GM21786 (cell line): ENCODE measurements at regions not wholly inside any gene's neighbourhood (a gene's known extent, or its start where the extent isn't known, plus 50 kb on each side); places are given as distances from the start of the nearest gene placed in this dataset.

Source experiments
- ATAC-seq: cut with Tn5 transposase; IDR thresholded peaks from one replicate; pipeline ENCODE4 v1.9.1; 2021; ENCODE audit not compliant: unreplicated experiment

DNA sequence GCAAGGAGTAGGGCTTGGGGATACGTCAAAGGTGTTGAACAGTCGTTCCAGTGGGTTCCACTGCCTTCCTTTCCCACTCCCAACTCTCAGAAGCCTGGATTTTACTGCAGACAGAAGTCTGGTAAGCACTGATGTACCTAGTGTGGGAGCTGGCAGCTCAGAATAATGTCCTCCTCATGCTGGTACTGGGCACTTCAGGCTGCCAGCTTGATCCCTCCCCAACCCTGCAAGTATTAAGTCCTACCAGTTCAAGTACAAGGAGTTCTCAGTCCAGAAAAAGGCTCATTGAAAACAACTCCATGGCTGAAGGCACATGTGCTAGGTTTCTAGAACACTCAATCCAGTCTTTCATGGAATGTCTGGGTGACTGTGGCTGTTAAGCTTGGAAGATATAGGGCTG is 304.3 kb downstream of the NUAK1 start:
- ATAC-seq, result no peak

DNA sequence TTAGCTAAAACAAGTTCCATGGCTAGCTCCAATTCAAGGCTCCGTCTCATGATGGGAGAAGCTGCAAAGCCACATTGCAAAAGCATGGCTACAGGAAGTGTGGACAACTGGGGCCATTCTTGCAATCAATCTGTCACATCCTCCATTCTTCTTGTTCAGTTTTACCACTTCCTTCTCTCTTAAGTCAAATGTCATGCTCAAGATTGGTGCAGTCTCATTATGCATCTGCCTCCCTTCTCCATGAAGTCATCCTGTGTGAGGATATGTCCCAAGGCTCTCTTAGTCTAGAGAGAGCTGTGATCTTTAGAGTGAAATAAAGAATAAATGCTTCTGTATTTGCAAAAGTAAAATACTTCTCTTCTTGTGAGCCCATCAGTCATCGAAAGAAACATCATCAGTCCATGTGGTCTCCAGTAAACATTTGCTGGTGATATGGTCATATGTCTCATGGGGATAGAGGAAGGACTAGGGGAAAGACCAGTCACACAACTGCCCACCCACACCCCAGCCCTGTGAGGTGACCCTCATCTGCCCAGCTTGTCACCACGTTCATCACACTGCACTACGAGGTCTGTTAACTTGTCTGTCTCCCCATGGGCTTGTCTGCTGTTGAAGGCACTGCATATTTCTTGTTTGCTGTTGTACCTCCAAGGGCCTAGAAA is 303.0 kb downstream of the NUAK1 start:
- ATAC-seq, result no peak

DNA sequence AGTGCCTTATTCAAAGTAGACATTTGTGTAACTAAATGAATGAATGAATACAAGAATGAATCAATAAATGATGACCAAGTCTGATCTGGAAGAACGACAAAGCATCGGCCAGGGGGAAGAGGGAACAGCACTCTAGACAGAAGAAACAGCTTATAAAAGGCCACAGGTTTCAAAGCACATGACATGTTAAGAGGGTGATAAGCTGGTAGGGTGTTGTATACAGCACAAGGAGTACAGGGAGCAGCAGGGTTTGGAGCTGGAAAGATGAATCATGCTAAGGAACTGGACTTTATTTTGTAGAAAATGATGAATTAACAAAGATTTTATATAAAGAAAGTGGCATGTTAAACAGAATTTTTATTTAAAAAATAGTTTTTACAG is 302.5 kb downstream of the NUAK1 start:
- no peak for ATAC-seq

DNA sequence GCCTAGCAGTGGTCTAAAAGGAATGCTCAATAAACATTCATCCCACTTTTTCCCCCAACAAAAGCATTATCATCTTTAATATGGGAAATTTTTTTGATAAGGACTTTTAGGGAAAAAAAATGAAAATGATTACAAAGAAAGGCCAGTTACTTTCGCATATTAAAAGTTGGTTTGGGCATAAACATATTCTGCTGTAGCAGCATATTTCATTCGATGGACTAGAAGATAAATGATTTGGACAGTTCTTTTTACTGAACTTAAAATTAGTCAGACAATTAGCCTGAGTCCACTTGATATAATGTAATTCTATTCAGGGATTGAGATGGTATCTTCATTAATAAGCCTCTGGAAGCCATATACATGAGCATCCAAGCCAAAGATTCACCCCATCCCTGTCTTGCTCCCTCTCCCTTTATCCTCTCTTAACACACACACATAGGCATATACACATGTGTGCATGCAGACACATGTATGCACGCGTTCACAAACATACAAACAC is 299.1 kb downstream of the NUAK1 start:
- no peak for ATAC-seq

DNA sequence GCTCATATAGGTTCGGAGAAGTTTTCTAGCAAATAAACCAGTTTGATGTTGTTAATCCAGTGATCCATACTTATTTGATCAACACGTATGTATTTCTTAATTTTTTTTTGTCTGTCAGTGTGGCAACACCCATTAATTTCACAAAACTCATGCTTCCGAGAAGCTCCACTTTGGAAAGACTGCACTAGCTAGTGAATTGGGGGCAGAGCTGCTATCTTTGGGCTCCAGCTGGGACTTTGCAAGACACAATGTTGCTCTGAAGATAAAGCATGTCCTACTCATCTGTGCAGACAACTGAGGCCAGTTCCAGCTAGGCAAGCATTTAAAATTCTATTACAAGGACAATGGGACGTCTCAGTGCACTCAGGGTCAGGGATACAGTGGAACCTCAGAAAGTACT is 298.4 kb downstream of the NUAK1 start:
- no peak for ATAC-seq

DNA sequence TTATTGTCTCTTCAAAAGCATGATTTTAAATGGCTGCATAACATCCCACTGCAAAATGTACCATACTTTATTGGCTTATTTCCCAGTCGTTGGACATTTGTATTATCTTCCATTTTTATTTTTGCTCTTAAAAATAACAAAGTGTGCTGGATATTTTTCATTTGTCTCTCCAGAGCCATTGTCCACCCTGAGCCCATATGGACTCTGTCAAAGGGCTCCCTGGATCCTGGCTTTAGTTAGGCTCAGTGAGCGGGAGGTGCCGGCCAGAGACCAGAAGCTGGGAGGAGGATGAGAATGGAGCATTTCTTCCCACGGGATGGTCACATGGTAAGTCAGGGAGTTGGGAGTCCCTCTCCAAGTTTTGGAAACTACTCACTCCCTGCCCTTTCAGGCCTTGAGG is 296.9 kb downstream of the NUAK1 start:
- no peak for ATAC-seq

DNA sequence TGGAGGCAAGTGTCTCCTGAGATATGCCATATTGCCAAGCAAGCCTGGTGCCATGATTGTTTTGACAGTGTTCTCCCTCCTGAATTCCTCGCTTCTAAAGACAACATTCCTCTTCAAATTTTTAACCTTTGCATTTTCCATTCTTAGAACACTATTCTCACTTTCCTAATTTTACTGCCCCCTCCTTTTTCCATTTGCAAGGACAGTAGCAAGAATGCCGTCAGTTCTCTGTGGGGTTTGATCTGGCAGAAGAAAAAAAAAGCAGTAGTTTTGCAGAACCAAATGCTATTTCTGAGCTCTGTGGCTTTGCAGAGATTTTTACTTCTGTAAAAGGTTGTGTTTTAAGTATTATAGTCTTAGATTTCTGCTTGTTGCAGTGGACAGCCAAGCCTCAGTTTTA is 295.2 kb downstream of the NUAK1 start:
- no peak for ATAC-seq

DNA sequence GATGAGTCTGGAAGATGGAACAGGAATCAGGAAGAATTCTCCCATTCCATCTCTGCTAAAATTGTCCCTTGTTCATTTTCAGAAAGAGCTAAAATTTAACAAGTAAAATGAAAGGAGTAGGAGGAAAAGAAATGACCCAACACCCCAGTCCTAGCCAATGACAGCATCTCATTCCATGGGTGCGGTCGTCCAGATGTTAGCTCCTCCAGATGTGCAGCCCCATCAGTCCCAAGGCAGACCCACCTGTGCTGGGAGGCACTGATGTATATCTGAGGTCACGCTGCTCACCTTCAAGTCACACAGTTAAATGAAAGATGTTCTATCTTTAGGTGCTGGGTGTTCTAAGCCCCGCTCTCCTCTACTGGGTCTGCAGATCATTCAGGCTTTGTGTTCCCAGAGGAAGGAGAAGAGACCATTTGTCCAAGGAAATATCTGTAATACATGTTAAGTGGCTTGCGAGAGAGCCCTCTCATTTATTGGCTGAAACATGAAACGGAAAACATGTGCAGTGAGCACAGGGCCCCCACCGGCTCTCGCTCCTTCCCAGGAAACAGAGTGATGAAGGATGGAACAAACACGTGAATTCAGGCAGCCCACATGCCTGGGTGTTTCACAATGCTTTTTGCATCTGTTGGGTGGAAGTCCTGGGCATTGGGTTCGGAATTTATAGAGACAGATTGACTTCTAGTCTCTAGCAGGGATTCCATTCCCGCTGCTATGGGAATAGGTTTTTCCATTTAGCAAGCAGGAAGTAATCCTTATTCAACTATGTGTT is 294.6 kb downstream of the NUAK1 start:
- ATAC-seq, result no peak

DNA sequence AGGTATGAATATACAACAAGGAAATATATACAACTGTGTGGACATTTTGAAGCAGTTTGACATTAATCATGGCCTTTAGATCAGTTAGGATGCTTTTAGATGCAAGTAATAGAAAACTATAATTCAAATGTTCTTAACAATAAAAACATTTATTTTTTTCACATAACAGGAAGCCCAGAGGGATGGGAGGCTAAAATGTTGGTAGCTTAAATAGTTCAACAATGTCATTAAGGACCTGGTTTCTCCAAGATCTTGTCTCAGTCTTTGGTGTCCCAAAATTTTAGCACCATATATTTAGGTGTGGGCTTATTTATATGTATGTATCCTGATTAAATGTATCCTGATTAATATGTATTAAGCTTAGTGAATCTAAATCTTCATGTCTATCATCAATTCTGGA is 292.4 kb downstream of the NUAK1 start:
- no peak for ATAC-seq

DNA sequence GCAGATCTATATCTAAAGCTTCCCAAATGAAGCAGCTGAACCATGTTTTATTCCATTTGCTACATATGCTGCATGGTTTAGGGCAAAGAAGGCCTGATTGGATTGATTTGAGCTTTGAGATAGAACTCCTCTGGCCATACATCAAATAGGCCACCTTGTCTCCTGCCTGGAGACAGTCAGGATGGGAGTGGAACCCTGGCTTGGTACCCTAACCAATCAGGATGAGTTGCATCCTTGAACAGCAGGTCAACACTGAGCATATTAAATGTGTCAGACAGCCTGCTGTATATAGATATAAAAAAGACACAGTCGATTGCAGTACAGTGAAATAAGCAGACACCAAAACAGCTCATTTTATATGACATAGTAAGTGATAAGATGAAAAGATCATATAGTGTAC is 291.7 kb downstream of the NUAK1 start:
- no peak for ATAC-seq

DNA sequence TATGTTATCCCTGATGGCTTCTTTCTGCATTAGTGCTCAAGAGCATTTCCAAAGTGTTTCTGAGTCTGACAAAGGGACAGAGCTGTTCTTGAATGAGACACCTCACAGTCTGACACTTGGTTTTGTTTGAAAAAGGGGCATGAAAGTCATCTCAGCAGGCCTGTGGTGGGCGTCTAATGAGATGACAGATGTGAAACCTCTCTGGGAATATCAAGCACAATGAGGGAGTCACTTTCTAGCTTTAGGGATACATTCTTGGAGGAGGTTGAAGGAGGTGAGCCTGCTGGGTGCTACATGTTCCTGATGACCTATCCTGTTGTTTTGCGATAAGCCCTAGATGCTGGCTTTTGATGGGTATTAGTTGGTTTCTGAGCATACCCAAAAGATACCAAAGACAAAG is 290.5 kb downstream of the NUAK1 start:
- no peak for ATAC-seq

DNA sequence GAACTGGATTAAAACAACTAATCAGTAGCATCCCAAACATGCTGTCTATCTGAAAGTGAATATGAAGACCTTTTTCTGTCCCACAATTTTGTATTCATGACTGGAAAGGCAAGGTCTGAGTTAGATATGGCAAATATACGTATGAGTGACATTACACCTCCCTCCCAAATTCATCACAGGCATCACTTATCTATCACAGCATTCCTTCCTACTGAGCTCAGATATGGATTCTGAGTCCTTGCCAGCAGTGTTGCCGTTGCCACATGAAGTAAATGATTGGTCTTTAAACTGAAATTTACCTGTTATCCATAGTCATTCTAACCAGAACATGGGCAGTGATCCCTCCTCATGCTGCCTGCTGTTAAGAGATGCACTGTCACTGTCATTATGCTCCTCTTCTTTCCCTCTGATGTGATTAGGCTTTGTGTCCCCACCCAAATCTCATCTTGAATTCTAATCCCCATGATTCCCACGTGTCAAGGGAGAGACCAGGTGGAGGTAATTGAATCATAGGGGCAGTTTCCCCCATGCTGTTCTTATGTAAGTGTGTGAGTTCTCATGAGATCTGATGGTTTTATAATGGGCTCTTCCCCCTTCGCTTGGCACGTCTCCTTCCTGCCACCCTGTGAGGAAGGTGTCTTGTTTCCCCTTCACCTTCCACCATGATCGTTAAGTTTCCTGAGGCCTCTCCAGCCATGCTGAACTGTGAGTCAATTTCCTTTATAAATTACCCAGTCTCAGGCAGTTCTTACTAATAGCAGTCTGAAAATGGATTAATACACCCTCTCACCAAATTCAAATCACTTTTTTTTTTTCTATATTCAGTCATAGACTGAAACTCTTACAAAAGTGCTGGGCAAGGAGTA is 288.4 kb downstream of the NUAK1 start:
- no peak for ATAC-seq

DNA sequence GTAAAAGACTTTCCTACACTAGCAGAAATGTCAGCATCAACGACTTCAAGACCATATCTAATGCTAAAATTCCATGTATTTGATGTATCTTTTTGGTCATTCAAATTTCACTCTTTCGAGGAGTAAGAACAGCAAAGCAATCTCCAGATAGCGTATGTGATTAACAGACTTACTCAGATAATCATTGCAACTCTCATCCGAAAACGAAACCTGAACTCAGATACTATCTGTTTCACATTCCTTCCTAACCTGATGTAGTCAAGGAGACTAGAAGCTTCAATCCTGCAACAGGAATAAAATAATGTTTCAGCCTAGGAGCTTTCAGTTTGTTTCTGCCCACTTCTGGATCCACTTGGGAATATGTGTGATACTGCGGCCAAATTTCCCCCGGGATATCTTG is 286.3 kb downstream of the NUAK1 start:
- ATAC-seq, result no peak

DNA sequence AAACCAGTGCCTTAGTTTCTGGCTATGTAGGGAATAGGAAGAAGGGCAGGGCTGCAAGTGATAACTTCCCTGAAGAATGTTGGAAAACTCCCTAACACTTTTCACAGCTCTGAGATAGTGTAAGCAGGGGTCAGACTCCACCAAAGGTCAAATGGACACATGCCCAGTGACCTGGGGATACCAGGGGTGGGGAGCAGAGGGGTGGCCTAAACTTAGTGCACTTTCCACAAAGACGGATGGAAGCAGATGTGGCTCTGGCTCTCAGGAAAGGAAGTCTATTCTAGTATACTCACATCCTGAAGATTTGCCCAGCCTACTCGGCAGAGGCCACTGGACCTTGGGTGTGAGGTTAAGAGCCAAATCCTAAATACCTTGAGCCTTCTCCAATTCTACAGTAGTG is 285.8 kb downstream of the NUAK1 start:
- ATAC-seq, result no peak

DNA sequence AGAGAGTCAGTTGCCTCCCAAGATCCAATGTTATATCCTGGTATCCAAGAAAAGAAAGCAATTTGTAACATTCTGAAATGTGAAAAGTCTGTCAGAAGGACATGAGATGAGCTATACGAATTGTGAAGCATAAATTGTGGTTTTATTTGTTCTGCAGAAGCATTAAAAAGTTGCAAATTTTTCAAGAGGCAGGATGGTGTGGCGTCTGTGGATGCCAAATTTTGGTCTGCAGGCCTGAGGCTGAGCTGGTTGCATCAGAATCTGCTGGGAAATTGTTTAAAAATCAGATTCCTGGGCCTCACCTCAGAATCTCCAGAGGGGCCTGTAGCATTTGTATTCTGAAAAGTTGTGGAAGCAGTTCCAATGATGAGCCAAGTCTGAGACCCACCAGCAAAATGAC is 284.7 kb downstream of the NUAK1 start:
- no peak for ATAC-seq

DNA sequence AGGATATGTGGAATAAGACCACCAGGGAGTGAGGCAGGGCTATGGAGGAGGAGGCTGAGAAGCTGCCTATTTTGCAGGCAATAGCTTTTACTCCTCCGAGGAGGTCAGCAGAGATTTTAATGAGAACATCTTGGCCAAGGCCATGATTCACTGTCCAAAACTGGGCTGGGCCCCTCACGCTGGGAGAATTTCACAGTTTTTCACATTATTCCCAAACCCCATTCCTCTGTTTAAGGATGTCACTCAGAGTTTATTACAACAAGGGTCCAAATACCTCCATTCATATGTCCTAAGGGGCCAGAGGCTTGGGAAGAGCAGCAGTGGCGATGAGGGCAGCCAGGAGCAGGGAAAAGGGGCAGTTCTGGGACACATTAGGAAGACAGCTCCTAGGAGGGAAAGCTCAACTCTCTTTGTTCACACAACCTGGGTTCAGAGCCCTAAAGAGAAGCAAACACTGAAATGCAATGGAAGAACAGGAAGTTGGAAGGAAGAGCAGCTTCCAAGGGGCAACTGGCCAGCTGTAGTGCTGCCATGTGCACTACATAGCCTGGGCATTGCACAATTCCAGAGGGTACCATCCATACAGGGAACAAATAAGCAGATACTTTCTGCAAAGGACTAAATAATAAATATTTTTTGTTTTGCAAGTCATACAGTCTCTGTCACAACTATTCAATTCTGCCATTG is 283.2 kb downstream of the NUAK1 start:
- no peak for ATAC-seq

DNA sequence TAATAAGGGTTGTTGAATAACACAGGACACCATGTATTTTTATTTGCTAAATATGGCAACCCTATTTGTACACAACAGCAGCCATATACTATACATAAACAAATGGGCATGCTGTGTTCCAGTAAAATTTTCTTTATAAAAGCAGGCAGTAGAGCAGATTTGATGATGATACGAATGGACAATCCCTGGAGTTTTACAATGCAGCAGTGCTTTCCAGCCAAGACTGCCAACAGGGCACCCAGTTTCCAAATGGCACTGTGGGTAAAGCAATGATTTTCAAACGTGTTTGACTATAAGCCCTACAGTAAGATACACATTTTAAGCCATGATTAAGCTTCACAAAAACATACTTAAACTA is 282.7 kb downstream of the NUAK1 start:
- ATAC-seq, result no peak

DNA sequence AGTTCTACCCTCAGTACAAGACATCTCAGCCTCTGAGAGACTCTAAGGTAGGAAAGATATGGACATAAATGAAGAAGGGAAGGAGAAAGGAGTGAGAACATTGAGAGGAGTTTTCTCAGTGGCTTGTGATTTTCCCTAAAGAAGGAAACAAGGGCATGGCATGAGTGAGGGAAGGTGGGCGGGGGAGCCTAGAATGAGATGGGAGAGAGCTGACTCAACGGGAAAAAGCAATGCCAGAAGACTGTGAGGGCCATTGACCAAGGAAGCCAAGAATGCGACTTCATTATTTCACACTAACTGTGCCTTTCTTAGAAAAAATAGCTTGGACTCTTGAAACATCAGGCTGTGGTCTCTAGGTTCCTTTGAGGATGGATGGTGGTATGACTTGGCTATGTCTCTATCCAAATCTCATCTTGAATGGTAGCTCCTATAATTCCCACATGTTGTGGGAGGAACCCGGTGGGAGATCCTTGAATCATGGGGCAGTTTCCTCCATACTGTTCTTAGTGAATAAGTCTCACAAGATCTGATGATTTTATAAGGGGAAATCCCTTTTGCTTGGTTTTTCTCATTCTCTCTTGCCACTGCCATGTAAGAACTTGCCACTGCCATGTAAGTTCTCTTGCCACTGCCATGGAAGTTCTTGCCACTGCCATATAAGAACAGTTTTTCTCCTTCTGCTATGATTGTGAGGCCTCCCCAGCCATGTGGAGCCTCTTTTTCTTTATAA is 279.6 kb downstream of the NUAK1 start:
- ATAC-seq, result no peak

DNA sequence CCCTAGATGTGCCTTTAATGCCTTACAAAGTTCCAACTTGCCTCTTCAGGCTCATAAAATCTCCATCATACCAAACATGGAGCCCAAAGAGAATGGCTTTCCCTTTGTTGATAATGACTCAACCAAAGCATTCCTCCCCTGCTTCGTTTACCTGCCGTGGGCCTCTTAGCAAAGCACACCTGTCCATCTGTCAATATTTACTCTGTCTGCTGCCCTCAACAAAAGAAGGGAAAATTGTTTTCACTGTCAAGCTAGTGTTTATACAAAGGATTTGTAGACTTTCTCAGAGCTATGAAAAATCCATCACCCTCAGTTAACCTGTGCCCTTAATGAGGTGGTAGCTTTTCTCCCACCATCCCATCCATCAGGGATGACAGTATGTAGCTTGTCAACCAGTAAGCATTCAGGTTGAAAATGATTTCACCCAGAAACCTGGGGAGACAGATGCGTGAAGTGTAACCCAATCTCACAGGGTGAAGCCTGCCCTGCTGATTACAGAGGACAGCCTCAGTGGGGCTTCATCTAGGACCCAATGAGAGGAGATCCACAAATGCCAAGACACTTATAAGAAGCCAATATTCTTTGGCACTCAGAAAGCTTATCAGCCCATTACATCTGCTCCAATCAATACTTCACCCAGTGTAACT is 278.1 kb downstream of the NUAK1 start:
- ATAC-seq, result no peak

DNA sequence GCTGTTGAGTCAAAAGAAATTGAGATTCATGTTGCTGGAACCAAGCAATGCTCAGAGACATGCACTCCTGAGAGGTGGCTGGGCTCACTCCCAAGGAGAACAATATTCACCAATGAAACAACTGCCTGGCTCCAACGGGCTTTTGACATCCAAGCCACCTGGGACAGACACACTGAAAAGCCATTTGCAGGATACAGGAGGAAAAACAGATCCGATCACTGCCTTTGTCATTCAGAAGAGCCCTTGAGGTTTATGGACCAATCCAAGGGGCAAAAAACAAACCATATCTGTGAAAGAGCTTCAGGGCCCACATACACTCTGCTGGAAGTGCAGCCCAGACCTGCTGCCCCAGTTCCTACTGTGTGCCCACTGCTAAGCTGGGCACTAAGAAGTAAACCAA is 277.5 kb downstream of the NUAK1 start:
- no peak for ATAC-seq
